ENCODE measurements at regions not wholly inside any gene's neighbourhood (a gene's known extent, or its start where the extent isn't known, plus 50 kb on each side); places are given as distances from the start of the nearest gene placed in this dataset.

DNA sequence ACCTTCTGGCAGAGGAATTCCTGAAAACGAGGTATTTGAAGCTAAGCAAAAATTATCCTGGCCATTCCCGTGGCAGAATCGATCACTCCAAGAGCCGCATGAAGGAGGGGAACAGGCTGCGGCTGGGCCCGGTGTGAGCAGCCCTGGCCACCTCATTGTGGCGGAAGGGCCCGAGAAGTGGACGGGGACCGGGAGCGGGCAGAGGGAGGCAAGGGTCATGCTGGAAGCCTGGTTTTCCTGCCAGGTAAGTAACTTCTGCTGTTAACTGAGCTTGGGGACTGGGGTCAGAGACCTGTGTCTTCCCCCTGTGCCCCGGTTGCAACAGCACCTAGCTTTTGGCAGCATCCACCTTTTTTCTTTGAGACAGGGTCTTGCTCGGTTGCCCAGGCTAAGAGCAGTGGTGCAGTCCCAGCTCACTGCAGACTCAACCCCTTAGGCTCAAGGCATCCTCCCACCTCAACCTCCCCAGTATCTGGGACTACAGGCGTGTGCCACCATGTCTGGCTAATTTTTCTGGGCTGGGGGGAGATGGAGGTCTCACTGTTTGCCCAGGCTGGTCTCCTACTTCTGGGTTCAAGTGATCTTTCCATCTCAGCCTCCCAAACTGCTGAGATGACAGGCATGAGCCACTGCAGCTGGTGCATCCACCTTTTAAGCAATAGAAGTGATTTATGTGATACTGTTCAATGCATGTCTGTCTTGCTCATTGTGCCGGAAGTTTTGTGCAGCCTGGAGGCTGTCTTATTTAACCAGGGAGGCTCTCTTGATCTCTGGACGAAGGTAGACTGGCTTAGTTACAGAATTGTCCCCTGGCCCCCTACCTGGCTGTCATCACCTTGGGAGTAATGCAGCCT is 174.0 kb upstream of the MYL2 start:
- TF ChIP-seq YY1 (tag by site-specific recombination; IDR thresholded peaks at IDR 0.05) (no peak), ZNF37A (tag by site-specific recombination; IDR thresholded peaks at IDR 0.05) (no peak), ZNF423 (tag by site-specific recombination; IDR thresholded peaks at IDR 0.05) (no peak)
- TF ChIP-seq, protein P1, sequence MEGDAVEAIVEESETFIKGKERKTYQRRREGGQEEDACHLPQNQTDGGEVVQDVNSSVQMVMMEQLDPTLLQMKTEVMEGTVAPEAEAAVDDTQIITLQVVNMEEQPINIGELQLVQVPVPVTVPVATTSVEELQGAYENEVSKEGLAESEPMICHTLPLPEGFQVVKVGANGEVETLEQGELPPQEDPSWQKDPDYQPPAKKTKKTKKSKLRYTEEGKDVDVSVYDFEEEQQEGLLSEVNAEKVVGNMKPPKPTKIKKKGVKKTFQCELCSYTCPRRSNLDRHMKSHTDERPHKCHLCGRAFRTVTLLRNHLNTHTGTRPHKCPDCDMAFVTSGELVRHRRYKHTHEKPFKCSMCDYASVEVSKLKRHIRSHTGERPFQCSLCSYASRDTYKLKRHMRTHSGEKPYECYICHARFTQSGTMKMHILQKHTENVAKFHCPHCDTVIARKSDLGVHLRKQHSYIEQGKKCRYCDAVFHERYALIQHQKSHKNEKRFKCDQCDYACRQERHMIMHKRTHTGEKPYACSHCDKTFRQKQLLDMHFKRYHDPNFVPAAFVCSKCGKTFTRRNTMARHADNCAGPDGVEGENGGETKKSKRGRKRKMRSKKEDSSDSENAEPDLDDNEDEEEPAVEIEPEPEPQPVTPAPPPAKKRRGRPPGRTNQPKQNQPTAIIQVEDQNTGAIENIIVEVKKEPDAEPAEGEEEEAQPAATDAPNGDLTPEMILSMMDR (tag by site-specific recombination; IDR thresholded peaks at IDR 0.05): no peak

Measured in HEK293 (cell line).